ENCODE measurements at regions not wholly inside any gene's neighbourhood (a gene's known extent, or its start where the extent isn't known, plus 50 kb on each side); places are given as distances from the start of the nearest gene placed in this dataset.

DNA sequence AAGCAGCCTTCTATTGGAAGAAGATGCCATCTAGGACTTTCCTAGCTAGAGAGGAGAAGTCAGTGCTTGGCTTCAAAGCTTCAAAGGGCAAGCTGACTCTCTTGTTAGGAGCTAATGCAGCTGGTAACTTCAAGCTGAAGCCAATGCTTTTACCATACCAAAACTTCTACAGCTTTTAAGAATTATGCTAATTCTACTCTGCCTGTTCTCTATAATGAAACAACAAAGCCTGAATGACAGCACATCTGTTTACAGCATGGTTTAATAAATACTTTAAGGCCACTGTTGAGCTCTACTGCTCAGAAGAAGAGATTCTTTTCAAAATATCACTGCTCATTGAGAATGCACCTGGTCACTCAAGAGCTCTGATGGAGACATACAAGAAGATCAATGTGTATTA is 951.9 kb upstream of the LRRN3 start:
- TF ChIP-seq POLR2A (IDR thresholded peaks at IDR 0.05), result no peak
- TF ChIP-seq, protein P1, sequence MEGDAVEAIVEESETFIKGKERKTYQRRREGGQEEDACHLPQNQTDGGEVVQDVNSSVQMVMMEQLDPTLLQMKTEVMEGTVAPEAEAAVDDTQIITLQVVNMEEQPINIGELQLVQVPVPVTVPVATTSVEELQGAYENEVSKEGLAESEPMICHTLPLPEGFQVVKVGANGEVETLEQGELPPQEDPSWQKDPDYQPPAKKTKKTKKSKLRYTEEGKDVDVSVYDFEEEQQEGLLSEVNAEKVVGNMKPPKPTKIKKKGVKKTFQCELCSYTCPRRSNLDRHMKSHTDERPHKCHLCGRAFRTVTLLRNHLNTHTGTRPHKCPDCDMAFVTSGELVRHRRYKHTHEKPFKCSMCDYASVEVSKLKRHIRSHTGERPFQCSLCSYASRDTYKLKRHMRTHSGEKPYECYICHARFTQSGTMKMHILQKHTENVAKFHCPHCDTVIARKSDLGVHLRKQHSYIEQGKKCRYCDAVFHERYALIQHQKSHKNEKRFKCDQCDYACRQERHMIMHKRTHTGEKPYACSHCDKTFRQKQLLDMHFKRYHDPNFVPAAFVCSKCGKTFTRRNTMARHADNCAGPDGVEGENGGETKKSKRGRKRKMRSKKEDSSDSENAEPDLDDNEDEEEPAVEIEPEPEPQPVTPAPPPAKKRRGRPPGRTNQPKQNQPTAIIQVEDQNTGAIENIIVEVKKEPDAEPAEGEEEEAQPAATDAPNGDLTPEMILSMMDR (IDR thresholded peaks at IDR 0.05), result no peak

Measured in thyroid gland (tissue), 4 donors.